HepG2 (cell line): ENCODE measurements at regions not wholly inside any gene's neighbourhood (a gene's known extent, or its start where the extent isn't known, plus 50 kb on each side); places are given as distances from the start of the nearest gene placed in this dataset.

Source experiments
- CREB1 ChIP-seq, 2 experiments: fragments of 450-650 bp in 1 of 2; IDR thresholded peaks; 2 replicates each; pipeline ENCODE4 v1.6.1; 2016 to 2017; ENCODE audit warnings: control low read depth in 1 of 2, mild to moderate bottlenecking in 1 of 2, missing compliant biosample characterization in 1 of 2, missing genetic modification characterization in 1 of 2
- HNRNPUL1 ChIP-seq: fragments of 200-400 bp; formaldehyde crosslinking; IDR thresholded peaks from 2 replicates; pipeline ENCODE4 v1.6.1; 2017; ENCODE audit warnings: low read depth, mild to moderate bottlenecking, low read length, moderate library complexity
- JUND ChIP-seq: sonication (generic); formaldehyde crosslinking; IDR thresholded peaks from 2 replicates; pipeline ENCODE4 v1.8.0; 2022; ENCODE audit warnings: mild to moderate bottlenecking, missing genetic modification reagents
- PRMT3 ChIP-seq: sonication (generic); formaldehyde crosslinking; IDR thresholded peaks from 2 replicates; pipeline ENCODE4 v1.8.1; 2022; ENCODE audit warnings: low read depth, mild to moderate bottlenecking, moderate library complexity, missing genetic modification reagents, borderline replicate concordance
- SCMH1 ChIP-seq: sonication (generic); formaldehyde crosslinking; IDR thresholded peaks from 2 replicates; pipeline ENCODE4 v1.9.0; 2021; ENCODE audit warnings: missing genetic modification reagents, mild to moderate bottlenecking, borderline replicate concordance
- SP4 ChIP-seq: sonication (generic); formaldehyde crosslinking; IDR thresholded peaks from 2 replicates; pipeline ENCODE4 v1.8.1; 2023; ENCODE audit warnings: mild to moderate bottlenecking, missing genetic modification reagents
- TF ChIP-seq, protein P1 (sequence below): sonication (generic); formaldehyde crosslinking; IDR thresholded peaks from 2 replicates; pipeline ENCODE4 v1.8.0; 2022; ENCODE audit warnings: mild to moderate bottlenecking, missing genetic modification reagents; ENCODE audit not compliant: insufficient replicate concordance
- TF ChIP-seq, protein P2 (sequence below): sonication (generic); formaldehyde crosslinking; IDR thresholded peaks from 2 replicates; pipeline ENCODE4 v1.8.0; 2022; ENCODE audit warnings: missing genetic modification reagents, mild to moderate bottlenecking, moderate library complexity, borderline replicate concordance
- TF ChIP-seq, protein P3 (sequence below): sonication (generic); formaldehyde crosslinking; IDR thresholded peaks from 2 replicates; pipeline ENCODE4 v1.5.0; 2020; ENCODE audit warnings: mild to moderate bottlenecking, missing genetic modification reagents, moderate library complexity
- TF ChIP-seq, protein P4 (sequence below), 2 experiments: IDR thresholded peaks; 2 replicates each; pipeline ENCODE4 v1.6.1; 2011 to 2012; ENCODE audit warnings: low read length in 2 of 2, borderline replicate concordance in 1 of 2, low read depth in 1 of 2, mild to moderate bottlenecking in 1 of 2, moderate library complexity in 1 of 2
- TF ChIP-seq, protein P5 (sequence below): sonication (generic); formaldehyde crosslinking; IDR thresholded peaks from one replicate; pipeline ENCODE4 v1.5.1; 2020; ENCODE audit warnings: mild to moderate bottlenecking, missing genetic modification reagents; ENCODE audit errors: not compliant biosample characterization

DNA sequence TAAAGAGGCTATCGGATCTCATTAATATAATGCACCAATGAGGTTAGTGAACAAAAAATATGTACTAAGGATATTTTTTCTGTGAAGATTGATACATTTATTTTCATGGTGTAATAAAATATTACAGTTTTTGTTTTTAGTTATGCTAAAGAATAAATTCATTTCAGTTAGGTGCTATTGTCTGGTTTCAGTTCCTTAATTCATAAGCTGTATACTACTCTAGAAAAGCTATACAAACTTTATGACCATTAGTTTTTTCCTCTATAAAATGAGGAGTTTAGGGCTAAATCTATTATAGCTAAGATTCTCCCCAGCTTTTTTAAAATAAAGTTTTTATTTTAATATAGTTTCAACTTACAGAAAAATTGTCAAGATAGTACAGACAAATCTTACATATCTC, 1311.7 kb upstream of the NXPH2 start:
- TF ChIP-seq, protein P1, sequence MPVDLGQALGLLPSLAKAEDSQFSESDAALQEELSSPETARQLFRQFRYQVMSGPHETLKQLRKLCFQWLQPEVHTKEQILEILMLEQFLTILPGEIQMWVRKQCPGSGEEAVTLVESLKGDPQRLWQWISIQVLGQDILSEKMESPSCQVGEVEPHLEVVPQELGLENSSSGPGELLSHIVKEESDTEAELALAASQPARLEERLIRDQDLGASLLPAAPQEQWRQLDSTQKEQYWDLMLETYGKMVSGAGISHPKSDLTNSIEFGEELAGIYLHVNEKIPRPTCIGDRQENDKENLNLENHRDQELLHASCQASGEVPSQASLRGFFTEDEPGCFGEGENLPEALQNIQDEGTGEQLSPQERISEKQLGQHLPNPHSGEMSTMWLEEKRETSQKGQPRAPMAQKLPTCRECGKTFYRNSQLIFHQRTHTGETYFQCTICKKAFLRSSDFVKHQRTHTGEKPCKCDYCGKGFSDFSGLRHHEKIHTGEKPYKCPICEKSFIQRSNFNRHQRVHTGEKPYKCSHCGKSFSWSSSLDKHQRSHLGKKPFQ (CRISPR knock-in tag), result no peak
- TF ChIP-seq, protein P2, sequence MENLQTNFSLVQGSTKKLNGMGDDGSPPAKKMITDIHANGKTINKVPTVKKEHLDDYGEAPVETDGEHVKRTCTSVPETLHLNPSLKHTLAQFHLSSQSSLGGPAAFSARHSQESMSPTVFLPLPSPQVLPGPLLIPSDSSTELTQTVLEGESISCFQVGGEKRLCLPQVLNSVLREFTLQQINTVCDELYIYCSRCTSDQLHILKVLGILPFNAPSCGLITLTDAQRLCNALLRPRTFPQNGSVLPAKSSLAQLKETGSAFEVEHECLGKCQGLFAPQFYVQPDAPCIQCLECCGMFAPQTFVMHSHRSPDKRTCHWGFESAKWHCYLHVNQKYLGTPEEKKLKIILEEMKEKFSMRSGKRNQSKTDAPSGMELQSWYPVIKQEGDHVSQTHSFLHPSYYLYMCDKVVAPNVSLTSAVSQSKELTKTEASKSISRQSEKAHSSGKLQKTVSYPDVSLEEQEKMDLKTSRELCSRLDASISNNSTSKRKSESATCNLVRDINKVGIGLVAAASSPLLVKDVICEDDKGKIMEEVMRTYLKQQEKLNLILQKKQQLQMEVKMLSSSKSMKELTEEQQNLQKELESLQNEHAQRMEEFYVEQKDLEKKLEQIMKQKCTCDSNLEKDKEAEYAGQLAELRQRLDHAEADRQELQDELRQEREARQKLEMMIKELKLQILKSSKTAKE (CRISPR knock-in tag), result no peak
- no peak for TF ChIP-seq HNRNPUL1
- TF ChIP-seq, protein P3, sequence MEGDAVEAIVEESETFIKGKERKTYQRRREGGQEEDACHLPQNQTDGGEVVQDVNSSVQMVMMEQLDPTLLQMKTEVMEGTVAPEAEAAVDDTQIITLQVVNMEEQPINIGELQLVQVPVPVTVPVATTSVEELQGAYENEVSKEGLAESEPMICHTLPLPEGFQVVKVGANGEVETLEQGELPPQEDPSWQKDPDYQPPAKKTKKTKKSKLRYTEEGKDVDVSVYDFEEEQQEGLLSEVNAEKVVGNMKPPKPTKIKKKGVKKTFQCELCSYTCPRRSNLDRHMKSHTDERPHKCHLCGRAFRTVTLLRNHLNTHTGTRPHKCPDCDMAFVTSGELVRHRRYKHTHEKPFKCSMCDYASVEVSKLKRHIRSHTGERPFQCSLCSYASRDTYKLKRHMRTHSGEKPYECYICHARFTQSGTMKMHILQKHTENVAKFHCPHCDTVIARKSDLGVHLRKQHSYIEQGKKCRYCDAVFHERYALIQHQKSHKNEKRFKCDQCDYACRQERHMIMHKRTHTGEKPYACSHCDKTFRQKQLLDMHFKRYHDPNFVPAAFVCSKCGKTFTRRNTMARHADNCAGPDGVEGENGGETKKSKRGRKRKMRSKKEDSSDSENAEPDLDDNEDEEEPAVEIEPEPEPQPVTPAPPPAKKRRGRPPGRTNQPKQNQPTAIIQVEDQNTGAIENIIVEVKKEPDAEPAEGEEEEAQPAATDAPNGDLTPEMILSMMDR, result no peak
- TF ChIP-seq CREB1 (IDR thresholded peaks at IDR 0.05), result no peak
- no peak for TF ChIP-seq CREB1 (CRISPR knock-in tag; IDR thresholded peaks at IDR 0.05)
- TF ChIP-seq, protein P4, sequence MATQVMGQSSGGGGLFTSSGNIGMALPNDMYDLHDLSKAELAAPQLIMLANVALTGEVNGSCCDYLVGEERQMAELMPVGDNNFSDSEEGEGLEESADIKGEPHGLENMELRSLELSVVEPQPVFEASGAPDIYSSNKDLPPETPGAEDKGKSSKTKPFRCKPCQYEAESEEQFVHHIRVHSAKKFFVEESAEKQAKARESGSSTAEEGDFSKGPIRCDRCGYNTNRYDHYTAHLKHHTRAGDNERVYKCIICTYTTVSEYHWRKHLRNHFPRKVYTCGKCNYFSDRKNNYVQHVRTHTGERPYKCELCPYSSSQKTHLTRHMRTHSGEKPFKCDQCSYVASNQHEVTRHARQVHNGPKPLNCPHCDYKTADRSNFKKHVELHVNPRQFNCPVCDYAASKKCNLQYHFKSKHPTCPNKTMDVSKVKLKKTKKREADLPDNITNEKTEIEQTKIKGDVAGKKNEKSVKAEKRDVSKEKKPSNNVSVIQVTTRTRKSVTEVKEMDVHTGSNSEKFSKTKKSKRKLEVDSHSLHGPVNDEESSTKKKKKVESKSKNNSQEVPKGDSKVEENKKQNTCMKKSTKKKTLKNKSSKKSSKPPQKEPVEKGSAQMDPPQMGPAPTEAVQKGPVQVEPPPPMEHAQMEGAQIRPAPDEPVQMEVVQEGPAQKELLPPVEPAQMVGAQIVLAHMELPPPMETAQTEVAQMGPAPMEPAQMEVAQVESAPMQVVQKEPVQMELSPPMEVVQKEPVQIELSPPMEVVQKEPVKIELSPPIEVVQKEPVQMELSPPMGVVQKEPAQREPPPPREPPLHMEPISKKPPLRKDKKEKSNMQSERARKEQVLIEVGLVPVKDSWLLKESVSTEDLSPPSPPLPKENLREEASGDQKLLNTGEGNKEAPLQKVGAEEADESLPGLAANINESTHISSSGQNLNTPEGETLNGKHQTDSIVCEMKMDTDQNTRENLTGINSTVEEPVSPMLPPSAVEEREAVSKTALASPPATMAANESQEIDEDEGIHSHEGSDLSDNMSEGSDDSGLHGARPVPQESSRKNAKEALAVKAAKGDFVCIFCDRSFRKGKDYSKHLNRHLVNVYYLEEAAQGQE (IDR thresholded peaks at IDR 0.05; ENCODE audit: borderline replicate concordance in 1 of 2, low read depth in 1 of 2, low read length in 2 of 2), result no peak
- TF ChIP-seq, protein P5, sequence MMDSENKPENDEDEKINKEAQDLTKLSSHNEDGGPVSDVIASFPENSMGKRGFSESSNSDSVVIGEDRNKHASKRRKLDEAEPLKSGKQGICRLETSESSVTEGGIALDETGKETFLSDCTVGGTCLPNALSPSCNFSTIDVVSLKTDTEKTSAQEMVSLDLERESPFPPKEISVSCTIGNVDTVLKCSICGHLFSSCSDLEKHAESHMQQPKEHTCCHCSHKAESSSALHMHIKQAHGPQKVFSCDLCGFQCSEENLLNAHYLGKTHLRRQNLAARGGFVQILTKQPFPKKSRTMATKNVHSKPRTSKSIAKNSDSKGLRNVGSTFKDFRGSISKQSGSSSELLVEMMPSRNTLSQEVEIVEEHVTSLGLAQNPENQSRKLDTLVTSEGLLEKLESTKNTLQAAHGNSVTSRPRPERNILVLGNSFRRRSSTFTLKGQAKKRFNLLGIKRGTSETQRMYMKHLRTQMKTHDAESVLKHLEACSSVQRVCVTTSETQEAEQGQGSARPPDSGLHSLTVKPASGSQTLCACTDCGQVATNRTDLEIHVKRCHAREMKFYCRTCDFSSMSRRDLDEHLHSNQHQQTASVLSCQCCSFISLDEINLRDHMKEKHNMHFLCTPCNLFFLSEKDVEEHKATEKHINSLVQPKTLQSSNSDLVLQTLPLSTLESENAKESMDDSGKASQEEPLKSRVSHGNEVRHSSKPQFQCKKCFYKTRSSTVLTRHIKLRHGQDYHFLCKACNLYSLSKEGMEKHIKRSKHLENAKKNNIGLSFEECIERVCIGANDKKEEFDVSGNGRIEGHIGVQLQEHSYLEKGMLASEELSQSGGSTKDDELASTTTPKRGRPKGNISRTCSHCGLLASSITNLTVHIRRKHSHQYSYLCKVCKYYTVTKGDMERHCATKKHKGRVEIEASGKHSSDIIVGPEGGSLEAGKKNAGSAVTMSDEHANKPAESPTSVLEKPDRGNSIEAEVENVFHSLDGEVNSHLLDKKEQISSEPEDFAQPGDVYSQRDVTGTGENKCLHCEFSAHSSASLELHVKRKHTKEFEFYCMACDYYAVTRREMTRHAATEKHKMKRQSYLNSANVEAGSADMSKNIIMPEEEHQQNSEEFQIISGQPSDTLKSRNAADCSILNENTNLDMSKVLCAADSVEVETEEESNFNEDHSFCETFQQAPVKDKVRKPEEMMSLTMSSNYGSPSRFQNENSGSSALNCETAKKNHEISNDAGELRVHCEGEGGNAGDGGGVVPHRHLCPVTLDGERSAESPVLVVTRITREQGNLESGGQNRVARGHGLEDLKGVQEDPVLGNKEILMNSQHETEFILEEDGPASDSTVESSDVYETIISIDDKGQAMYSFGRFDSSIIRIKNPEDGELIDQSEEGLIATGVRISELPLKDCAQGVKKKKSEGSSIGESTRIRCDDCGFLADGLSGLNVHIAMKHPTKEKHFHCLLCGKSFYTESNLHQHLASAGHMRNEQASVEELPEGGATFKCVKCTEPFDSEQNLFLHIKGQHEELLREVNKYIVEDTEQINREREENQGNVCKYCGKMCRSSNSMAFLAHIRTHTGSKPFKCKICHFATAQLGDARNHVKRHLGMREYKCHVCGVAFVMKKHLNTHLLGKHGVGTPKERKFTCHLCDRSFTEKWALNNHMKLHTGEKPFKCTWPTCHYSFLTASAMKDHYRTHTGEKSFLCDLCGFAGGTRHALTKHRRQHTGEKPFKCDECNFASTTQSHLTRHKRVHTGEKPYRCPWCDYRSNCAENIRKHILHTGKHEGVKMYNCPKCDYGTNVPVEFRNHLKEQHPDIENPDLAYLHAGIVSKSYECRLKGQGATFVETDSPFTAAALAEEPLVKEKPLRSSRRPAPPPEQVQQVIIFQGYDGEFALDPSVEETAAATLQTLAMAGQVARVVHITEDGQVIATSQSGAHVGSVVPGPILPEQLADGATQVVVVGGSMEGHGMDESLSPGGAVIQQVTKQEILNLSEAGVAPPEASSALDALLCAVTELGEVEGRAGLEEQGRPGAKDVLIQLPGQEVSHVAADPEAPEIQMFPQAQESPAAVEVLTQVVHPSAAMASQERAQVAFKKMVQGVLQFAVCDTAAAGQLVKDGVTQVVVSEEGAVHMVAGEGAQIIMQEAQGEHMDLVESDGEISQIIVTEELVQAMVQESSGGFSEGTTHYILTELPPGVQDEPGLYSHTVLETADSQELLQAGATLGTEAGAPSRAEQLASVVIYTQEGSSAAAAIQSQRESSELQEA (CRISPR knock-in tag), result no peak
- TF ChIP-seq SP4 (CRISPR knock-in tag), result no peak
- TF ChIP-seq SCMH1, result no peak
- no peak for TF ChIP-seq JUND (CRISPR knock-in tag)
- TF ChIP-seq PRMT3 (CRISPR knock-in tag), result no peak
